ENCODE measurements at regions not wholly inside any gene's neighbourhood (a gene's known extent, or its start where the extent isn't known, plus 50 kb on each side); places are given as distances from the start of the nearest gene placed in this dataset.

DNA sequence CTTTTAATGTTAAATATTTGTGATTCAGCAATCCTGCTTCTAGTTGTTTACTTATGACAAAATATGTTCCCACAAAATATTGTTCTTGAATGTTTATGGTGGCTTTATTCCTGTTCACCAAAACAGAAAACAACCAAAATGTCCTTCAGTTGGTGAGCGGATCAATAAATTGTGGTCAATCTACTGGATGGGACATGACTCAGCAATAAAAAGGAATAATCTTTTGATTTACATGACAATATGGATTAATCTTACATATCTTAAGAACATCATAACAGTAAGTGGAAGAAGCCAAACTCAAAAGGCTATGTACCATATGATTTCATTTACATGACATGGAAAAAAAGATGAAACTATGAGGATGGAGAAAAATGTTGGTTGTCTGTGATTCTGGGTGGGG, 691.3 kb upstream of the GHITM start:
- Histone ChIP-seq H3K79me2 (ENCODE audit: low read length) (no peaks in the 10 kb centered on the region), H3K27ac (ENCODE audit: low read length) (no peak overlapping the region), H3K9ac (ENCODE audit: low read length) (no peak overlapping the region), H3K4me2 (ENCODE audit: low read depth, low read length, poor library complexity, severe bottlenecking) (no peak overlapping the region), H4K20me1 (ENCODE audit: insufficient read depth, low read depth, low read length) (no peaks in the 10 kb centered on the region), H3K9me2 (replicated peaks; ENCODE audit: insufficient read depth, low read length) (no peaks in the 10 kb centered on the region), H3K4me1 (ENCODE audit: low read length) (no peaks in the 10 kb centered on the region), H3K9me3 (ENCODE audit: low read length) (no peaks in the 10 kb centered on the region), H3K4me3 (ENCODE audit: low read length) (no peak overlapping the region), H3K27me3 (ENCODE audit: low read length) (no peaks in the 10 kb centered on the region), H2AFZ (ENCODE audit: low read length) (no peak overlapping the region), H3K36me3 (ENCODE audit: insufficient read depth, low read length) (no peaks in the 10 kb centered on the region)
- no peak for DNase-seq

DNA sequence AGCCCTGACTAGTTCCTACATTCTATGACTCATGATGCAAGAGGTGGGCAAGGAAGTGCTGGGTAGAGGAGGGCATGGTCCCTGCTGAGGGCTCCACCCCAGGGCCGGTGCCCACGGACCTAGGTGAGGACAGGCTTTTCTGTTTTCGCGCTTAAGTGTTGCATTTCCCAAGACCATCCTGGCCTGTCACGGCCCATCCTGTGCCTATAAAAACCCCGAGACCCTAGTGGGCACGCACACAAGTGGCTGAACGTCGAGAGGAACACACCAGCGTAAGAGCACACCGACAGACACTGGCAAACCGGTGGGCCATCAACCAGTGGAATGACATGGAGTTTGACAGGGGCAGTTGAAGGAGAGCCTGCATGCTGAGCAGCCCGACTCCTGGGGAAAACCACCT, 680.7 kb upstream of the GHITM start:
- H3K27me3 ChIP-seq (ENCODE audit: low read length) = no peaks in the 10 kb centered on the region
- H3K9ac ChIP-seq (ENCODE audit: low read length) = no peak overlapping the region
- no peak overlapping the region for H2AFZ ChIP-seq (ENCODE audit: low read length)
- H3K9me2 ChIP-seq (replicated peaks; ENCODE audit: insufficient read depth, low read length) = no peaks in the 10 kb centered on the region
- H4K20me1 ChIP-seq (ENCODE audit: insufficient read depth, low read depth, low read length) = no peaks in the 10 kb centered on the region
- H3K4me2 ChIP-seq (ENCODE audit: low read depth, low read length, poor library complexity, severe bottlenecking) = no peak overlapping the region
- H3K4me1 ChIP-seq (ENCODE audit: low read length) = no peaks in the 10 kb centered on the region
- no peaks in the 10 kb centered on the region for H3K9me3 ChIP-seq (ENCODE audit: low read length)
- no peak overlapping the region for H3K27ac ChIP-seq (ENCODE audit: low read length)
- H3K79me2 ChIP-seq (ENCODE audit: low read length) = no peaks in the 10 kb centered on the region
- DNase-seq = no peak
- H3K4me3 ChIP-seq (ENCODE audit: low read length) = no peak overlapping the region
- H3K36me3 ChIP-seq (ENCODE audit: insufficient read depth, low read length) = no peaks in the 10 kb centered on the region

DNA sequence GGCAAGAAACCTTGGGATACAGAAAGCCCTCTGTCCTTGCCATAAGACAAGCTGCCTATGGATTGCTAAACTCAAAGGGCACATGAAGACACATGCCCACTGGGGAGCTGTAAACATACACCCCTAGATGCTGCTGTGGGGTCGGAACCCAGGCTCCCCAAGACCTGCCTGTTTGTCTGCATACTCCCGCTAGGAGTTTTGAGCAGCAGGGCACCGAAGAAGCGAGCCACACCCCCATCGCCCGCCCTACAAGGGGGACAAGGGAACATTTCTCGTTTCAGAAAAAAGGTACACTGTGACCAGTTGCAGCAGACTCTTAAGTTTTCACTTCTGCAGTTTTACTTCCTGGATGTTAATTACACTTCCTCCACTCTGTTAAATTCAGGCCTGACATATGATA, 680.2 kb upstream of the GHITM start:
- H2AFZ ChIP-seq (ENCODE audit: low read length) = no peak overlapping the region
- no peaks in the 10 kb centered on the region for H3K27me3 ChIP-seq (ENCODE audit: low read length)
- no peak for DNase-seq
- H3K9ac ChIP-seq (ENCODE audit: low read length) = no peak overlapping the region
- H3K4me1 ChIP-seq (ENCODE audit: low read length) = no peaks in the 10 kb centered on the region
- H3K9me3 ChIP-seq (ENCODE audit: low read length) = no peaks in the 10 kb centered on the region
- no peaks in the 10 kb centered on the region for H4K20me1 ChIP-seq (ENCODE audit: insufficient read depth, low read depth, low read length)
- no peak overlapping the region for H3K4me3 ChIP-seq (ENCODE audit: low read length)
- no peaks in the 10 kb centered on the region for H3K36me3 ChIP-seq (ENCODE audit: insufficient read depth, low read length)
- H3K27ac ChIP-seq (ENCODE audit: low read length) = no peak overlapping the region
- no peaks in the 10 kb centered on the region for H3K79me2 ChIP-seq (ENCODE audit: low read length)
- no peaks in the 10 kb centered on the region for H3K9me2 ChIP-seq (replicated peaks; ENCODE audit: insufficient read depth, low read length)
- no peak overlapping the region for H3K4me2 ChIP-seq (ENCODE audit: low read depth, low read length, poor library complexity, severe bottlenecking)

- no peaks in the 10 kb centered on the region for H3K9me3 ChIP-seq (ENCODE audit: low read length)
- H3K36me3 ChIP-seq (ENCODE audit: insufficient read depth, low read length) = no peaks in the 10 kb centered on the region
- no peaks in the 10 kb centered on the region for H4K20me1 ChIP-seq (ENCODE audit: insufficient read depth, low read depth, low read length)
- H3K79me2 ChIP-seq (ENCODE audit: low read length) = no peaks in the 10 kb centered on the region
- H3K4me3 ChIP-seq (ENCODE audit: low read length) = no peak overlapping the region
- no peak overlapping the region for H3K9ac ChIP-seq (ENCODE audit: low read length)
- H2AFZ ChIP-seq (ENCODE audit: low read length) = no peak overlapping the region
- H3K27me3 ChIP-seq (ENCODE audit: low read length) = no peaks in the 10 kb centered on the region
- H3K4me1 ChIP-seq (ENCODE audit: low read length) = no peaks in the 10 kb centered on the region
- no peak for DNase-seq
- no peak overlapping the region for H3K27ac ChIP-seq (ENCODE audit: low read length)
- H3K9me2 ChIP-seq (replicated peaks; ENCODE audit: insufficient read depth, low read length) = no peaks in the 10 kb centered on the region
- no peak overlapping the region for H3K4me2 ChIP-seq (ENCODE audit: low read depth, low read length, poor library complexity, severe bottlenecking)
Measured at GRCh38 chr10:83469728-83470331, 669.5 kb upstream of the GHITM start.

DNA sequence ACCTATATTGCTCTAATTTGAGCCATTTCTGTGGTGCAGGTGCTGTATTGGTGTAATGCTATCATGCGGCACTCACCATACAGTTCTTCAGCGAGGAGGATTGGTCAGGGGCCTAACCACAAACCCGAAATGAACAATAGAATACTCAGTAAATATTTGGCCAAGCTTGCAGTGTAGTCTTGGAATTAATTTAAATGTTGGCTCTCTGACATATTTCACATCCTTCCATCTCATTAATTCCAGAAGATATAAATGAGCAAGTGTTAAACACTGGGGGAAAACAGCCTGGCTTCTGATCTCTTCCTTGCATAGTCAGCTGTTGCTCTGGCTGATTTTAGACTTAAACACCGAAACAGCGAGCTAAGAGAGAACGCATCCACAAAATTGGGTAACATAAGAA, 663.1 kb upstream of the GHITM start:
- Histone ChIP-seq H3K9me3 (ENCODE audit: low read length) (no peaks in the 10 kb centered on the region), H2AFZ (ENCODE audit: low read length) (no peak overlapping the region), H3K27me3 (ENCODE audit: low read length) (no peaks in the 10 kb centered on the region), H4K20me1 (ENCODE audit: insufficient read depth, low read depth, low read length) (no peaks in the 10 kb centered on the region), H3K4me1 (ENCODE audit: low read length) (no peaks in the 10 kb centered on the region), H3K4me3 (ENCODE audit: low read length) (no peak overlapping the region), H3K9ac (ENCODE audit: low read length) (no peak overlapping the region), H3K4me2 (ENCODE audit: low read depth, low read length, poor library complexity, severe bottlenecking) (no peak overlapping the region), H3K9me2 (replicated peaks; ENCODE audit: insufficient read depth, low read length) (no peaks in the 10 kb centered on the region), H3K36me3 (ENCODE audit: insufficient read depth, low read length) (no peaks in the 10 kb centered on the region), H3K27ac (ENCODE audit: low read length) (no peak overlapping the region), H3K79me2 (ENCODE audit: low read length) (no peaks in the 10 kb centered on the region)
- DNase-seq = no peak

DNA sequence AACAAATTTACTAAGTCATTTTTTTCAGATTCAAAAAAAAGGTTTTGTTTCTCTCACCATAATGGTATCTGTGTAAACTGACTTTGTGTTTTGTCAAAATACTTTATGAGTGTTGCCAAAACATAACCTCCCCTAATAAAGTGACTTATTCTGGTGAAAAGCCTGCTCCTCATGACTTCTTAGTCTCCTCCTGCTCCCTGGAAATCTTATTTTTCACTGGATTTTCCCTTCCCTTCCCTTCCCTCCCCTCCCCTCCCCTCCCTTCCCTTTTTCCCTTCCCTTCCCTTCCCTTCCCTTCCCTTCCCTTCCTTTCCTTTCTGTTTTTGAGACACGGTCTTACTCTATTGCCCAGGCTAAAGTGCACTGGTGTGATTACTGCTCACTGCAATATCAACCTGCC, 650.1 kb upstream of the GHITM start:
- Histone ChIP-seq H3K27me3 (ENCODE audit: low read length) (no peaks in the 10 kb centered on the region), H3K4me2 (ENCODE audit: low read depth, low read length, poor library complexity, severe bottlenecking) (no peak overlapping the region), H3K9ac (ENCODE audit: low read length) (no peak overlapping the region), H3K9me2 (replicated peaks; ENCODE audit: insufficient read depth, low read length) (no peaks in the 10 kb centered on the region), H3K36me3 (ENCODE audit: insufficient read depth, low read length) (no peaks in the 10 kb centered on the region), H3K79me2 (ENCODE audit: low read length) (no peaks in the 10 kb centered on the region), H3K4me3 (ENCODE audit: low read length) (no peak overlapping the region), H3K9me3 (ENCODE audit: low read length) (no peaks in the 10 kb centered on the region), H2AFZ (ENCODE audit: low read length) (no peak overlapping the region), H3K27ac (ENCODE audit: low read length) (no peak overlapping the region), H3K4me1 (ENCODE audit: low read length) (no peaks in the 10 kb centered on the region), H4K20me1 (ENCODE audit: insufficient read depth, low read depth, low read length) (no peaks in the 10 kb centered on the region)
- DNase-seq = no peak

- H3K27ac ChIP-seq (ENCODE audit: low read length) = no peak overlapping the region
- no peaks in the 10 kb centered on the region for H3K36me3 ChIP-seq (ENCODE audit: insufficient read depth, low read length)
- DNase-seq = no peak
- H3K27me3 ChIP-seq (ENCODE audit: low read length) = no peaks in the 10 kb centered on the region
- H3K4me2 ChIP-seq (ENCODE audit: low read depth, low read length, poor library complexity, severe bottlenecking) = no peak overlapping the region
- H3K9me3 ChIP-seq (ENCODE audit: low read length) = no peaks in the 10 kb centered on the region
- no peak overlapping the region for H3K4me3 ChIP-seq (ENCODE audit: low read length)
- no peak overlapping the region for H3K9ac ChIP-seq (ENCODE audit: low read length)
- H2AFZ ChIP-seq (ENCODE audit: low read length) = no peak overlapping the region
- H3K9me2 ChIP-seq (replicated peaks; ENCODE audit: insufficient read depth, low read length) = no peaks in the 10 kb centered on the region
- no peaks in the 10 kb centered on the region for H3K4me1 ChIP-seq (ENCODE audit: low read length)
- no peaks in the 10 kb centered on the region for H3K79me2 ChIP-seq (ENCODE audit: low read length)
- no peaks in the 10 kb centered on the region for H4K20me1 ChIP-seq (ENCODE audit: insufficient read depth, low read depth, low read length)
Measured at GRCh38 chr10:83492004-83492403, 647.3 kb upstream of the GHITM start.

GRCh38 chr10:83512681-83513080, 626.6 kb upstream of the GHITM start:
- H3K4me1 ChIP-seq (ENCODE audit: low read length) = no peaks in the 10 kb centered on the region
- no peaks in the 10 kb centered on the region for H3K9me2 ChIP-seq (replicated peaks; ENCODE audit: insufficient read depth, low read length)
- H3K4me2 ChIP-seq (ENCODE audit: low read depth, low read length, poor library complexity, severe bottlenecking) = no peak overlapping the region
- H3K79me2 ChIP-seq (ENCODE audit: low read length) = no peaks in the 10 kb centered on the region
- no peak overlapping the region for H2AFZ ChIP-seq (ENCODE audit: low read length)
- no peaks in the 10 kb centered on the region for H3K9me3 ChIP-seq (ENCODE audit: low read length)
- H3K27ac ChIP-seq (ENCODE audit: low read length) = no peak overlapping the region
- H4K20me1 ChIP-seq (ENCODE audit: insufficient read depth, low read depth, low read length) = no peaks in the 10 kb centered on the region
- DNase-seq = no peak
- no peaks in the 10 kb centered on the region for H3K36me3 ChIP-seq (ENCODE audit: insufficient read depth, low read length)
- H3K27me3 ChIP-seq (ENCODE audit: low read length) = no peaks in the 10 kb centered on the region
- H3K4me3 ChIP-seq (ENCODE audit: low read length) = no peak overlapping the region
- no peak overlapping the region for H3K9ac ChIP-seq (ENCODE audit: low read length)

DNA sequence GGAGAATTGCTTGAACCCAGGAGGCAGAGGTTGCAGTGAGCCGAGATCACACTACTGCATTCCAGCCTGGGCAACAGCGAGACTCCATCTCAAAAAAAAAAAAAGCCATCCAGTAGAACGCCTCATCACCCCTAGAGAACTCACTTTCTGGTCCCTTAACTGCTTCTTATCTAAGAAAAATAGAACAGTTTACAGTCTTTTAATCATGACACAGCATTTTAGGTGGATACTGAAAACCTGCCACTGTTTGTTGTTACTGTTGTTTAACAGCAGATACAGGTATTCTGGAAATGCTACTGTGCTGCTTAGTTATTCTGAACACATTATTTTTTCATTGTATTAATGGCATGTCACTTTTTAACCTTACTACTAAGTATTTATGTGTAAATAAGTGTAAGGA, 624.3 kb upstream of the GHITM start:
- no peaks in the 10 kb centered on the region for H3K9me3 ChIP-seq (ENCODE audit: low read length)
- no peak overlapping the region for H3K9ac ChIP-seq (ENCODE audit: low read length)
- no peak overlapping the region for H3K4me3 ChIP-seq (ENCODE audit: low read length)
- H3K4me1 ChIP-seq (ENCODE audit: low read length) = no peaks in the 10 kb centered on the region
- no peaks in the 10 kb centered on the region for H3K27me3 ChIP-seq (ENCODE audit: low read length)
- no peaks in the 10 kb centered on the region for H3K79me2 ChIP-seq (ENCODE audit: low read length)
- no peak for DNase-seq
- H4K20me1 ChIP-seq (ENCODE audit: insufficient read depth, low read depth, low read length) = no peaks in the 10 kb centered on the region
- H3K27ac ChIP-seq (ENCODE audit: low read length) = no peak overlapping the region
- H3K9me2 ChIP-seq (replicated peaks; ENCODE audit: insufficient read depth, low read length) = no peaks in the 10 kb centered on the region
- no peak overlapping the region for H3K4me2 ChIP-seq (ENCODE audit: low read depth, low read length, poor library complexity, severe bottlenecking)
- no peaks in the 10 kb centered on the region for H3K36me3 ChIP-seq (ENCODE audit: insufficient read depth, low read length)
- H2AFZ ChIP-seq (ENCODE audit: low read length) = no peak overlapping the region
